NCI-H1930 (cell line): ENCODE measurements at regions not wholly inside any gene's neighbourhood (a gene's known extent, or its start where the extent isn't known, plus 50 kb on each side); places are given as distances from the start of the nearest gene placed in this dataset.
"Not testable (repeated sequence)": the region's sequence is repeated elsewhere in the genome, so short reads cannot be mapped to it uniquely, and the experiment has no call there.

ENCODE experiments used
- DNase-seq, 2 experiments: peaks; one replicate each; lab custom pipeline; 2025; lab: John Stamatoyannopoulos, UW

DNA sequence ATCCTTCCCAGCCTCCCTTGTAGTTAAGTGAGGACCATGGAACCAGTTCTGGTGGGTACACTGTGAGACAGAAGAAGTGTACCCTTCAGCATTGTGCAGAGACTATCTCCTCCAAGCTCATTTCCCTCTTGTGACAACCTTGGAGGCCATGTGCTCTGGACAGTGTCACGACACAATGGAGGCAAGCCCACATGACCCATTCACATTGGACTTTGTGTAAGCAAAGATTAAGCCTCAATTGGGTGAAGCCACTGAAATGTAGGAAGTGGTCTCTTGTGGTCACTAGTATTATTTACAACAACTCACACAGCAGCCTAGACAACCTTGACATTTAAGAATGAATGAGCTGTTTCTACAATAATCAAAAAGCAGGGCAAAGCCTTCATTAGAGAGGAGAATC, 124.2 kb downstream of the INHBA start:
- DNase-seq: no peak

GRCh38 chr7:41576166-41576565, 126.7 kb downstream of the INHBA start:
- no peak for DNase-seq

GRCh38 chr7:41574377-41574776, 128.5 kb downstream of the INHBA start:
- DNase-seq: no peak

DNA sequence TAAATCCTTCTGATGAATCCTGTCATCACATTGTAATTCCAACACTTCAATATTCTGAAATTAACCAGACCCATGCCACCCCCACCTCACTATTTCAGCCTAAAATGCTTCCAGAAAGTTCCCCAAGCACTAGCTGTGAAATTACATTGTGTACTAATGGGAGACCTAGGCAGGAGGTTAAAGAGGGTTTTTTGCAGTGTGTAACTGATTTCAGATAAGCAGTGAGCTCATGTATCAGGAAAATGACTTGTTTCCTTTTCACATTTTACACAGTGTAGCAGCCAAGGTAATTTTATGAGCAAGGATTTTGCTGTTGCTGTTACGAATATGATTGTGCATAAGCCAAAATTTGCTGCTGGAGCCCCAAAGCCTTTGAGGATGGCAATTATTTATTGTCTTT, 129.0 kb downstream of the INHBA start:
- no peak for DNase-seq

- DNase-seq: no peak
Measured at GRCh38 chr7:41573443-41573842, 129.4 kb downstream of the INHBA start.

DNA sequence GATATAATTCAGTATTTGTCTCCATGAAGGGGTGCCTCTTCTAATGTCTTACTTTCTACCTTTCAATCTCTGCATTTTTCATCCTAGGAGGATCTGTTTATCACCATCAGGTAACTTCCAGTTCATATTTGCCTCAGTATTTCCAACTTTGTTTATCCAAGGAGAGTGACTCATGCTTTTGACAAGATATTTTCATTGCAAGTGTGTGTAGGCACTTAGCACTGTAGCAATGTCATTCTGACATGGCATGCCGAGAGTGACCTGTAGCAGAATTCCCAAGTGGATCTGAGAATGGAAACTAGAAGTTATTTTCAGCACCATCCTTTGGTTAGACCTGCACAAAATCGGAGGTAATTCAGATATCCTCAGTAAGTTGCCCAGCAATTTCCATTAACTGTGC, 129.9 kb downstream of the INHBA start:
- no peak for DNase-seq

DNA sequence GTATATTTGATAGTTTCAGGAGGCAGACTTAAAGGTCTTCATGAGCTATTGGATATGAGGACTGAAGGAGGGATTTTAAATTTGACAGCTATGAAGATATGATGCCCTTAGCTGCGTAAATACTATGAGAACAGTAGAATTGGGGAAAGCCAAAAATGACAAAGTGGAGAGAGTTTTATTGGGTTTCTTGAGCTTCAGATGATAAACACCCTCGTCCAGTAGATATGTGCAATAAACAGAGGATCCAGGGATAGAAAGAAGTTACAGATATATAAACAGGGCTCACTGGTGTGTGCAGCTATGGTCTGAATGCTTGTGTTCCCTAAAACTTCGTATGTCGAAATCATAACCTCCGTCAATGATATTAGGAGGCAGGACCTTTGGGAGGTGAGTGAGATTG, 131.3 kb downstream of the INHBA start:
- DNase-seq: no peak

DNA sequence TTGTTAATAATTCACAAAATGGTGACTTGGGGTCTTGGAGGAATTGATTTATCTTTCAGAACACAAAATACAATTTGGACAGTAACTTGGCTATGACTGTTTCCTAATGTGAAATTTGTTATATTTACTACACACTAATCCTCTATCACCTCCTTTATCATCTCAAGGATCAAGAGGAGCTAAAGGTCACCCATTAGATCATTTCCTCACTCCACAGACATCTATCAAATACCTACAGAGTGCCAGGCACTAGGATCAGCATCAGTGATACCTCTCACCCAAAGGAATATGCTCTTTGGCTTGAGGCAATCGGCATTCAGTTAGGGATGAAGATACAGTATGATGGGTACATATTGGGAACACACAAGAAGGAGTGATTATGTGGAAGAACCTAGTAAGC, 132.1 kb downstream of the INHBA start:
- DNase-seq: no peak

- no peak for DNase-seq
Measured at GRCh38 chr7:41568135-41568534, 134.8 kb downstream of the INHBA start.

DNA sequence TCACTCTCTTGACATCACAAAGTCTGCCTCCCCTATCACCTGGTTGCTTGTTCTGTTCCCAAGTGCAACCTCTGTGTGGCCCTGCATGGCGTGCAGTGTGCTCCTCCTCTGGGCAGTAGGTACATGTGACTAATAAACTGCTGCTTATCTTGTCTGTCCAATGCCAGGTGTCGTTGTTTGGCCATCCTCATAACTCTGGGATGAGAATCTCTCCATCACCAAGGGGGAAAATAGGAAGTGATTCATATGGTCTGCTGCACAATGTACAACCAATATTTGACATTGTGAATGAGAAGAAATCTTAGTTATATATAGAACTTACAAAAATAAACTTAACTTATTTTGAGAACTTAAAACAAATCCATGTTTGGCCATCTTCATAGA, 135.2 kb downstream of the INHBA start:
- DNase-seq: no peak

- no peak for DNase-seq
Measured at GRCh38 chr7:41567031-41567730, 135.7 kb downstream of the INHBA start.

GRCh38 chr7:41566581-41566980, 136.3 kb downstream of the INHBA start:
- no peak for DNase-seq

DNA sequence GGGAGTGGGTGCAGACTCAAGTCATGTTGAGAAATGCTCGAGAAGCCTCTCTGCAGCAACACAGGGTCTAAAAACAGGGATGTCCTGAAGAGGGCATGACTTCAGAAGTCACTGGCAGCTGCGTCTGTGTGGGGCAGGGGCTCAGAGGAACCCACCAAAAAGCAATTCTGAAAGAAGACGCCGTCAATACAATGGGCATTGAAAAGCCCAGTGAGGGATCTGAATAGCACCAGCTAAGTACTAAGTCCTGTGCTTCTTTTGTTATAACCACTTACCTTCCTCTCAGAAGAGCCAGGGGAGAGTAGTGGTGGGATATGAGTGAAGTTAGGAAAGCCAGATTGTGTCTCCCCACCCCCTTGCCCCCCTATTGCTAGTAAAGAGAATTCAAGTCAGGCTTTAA, 137.2 kb downstream of the INHBA start:
- DNase-seq: no peak

- no peak for DNase-seq
Measured at GRCh38 chr7:41559426-41559825, 143.5 kb downstream of the INHBA start.

DNA sequence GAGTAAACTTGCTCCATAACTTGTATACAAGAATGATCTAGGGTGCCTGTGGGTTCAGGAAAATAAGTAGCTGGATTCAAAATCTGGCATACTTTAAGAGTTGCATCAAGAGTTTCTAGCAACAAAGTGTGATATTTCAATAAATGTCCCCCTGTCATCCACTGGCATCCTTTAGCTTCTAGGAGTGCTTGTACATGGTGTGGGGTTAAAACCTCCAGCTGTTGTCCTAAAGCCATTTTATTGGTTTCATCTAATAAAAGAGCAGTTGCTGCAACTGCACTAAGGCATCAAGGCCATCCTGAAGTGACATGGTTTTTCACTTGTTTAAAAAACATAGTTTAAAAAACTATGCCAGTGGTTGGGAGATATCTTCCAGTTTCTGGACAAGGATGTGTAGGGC, 148.4 kb downstream of the INHBA start:
- DNase-seq: no peak

DNA sequence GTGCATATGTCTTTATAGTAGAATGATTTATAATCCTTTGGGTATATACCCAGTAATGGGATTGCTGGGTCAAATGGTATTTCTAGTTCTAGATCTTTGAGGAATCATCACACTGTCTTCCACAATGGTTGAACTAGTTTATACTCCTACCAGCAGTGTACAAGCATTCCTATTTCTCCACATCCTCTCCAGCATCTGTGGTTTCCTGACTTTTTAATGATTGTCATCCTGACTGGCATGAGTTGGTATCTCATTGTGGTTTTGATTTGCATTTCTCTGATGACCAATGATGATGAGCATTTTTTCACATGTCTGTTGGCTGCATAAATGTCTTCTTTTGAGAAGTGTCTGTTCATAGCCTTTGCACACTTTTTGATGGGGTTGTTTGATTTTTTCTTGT, 152.8 kb downstream of the INHBA start:
- not testable (repeated sequence) for DNase-seq

DNA sequence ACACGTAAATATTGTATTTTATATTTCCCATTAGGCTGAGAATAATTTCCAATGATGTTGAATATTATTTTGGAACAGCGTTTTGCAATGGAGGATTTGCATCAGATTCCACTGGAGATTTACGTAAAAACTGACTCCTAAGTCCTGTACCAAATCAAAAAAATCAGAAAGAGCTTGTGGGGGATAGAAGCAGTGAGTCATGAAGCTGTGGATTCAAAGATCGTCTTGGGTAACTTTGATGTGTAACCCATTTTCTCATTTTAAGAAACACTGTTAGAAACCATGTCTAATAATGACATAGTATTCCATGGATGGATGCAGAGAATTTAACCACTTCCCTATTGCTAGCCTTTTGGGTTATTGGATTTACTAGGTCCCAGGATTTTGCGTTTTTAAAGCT, 158.6 kb downstream of the INHBA start:
- no peak for DNase-seq

GRCh38 chr7:41540601-41541000, 162.3 kb downstream of the INHBA start:
- DNase-seq: no peak

DNA sequence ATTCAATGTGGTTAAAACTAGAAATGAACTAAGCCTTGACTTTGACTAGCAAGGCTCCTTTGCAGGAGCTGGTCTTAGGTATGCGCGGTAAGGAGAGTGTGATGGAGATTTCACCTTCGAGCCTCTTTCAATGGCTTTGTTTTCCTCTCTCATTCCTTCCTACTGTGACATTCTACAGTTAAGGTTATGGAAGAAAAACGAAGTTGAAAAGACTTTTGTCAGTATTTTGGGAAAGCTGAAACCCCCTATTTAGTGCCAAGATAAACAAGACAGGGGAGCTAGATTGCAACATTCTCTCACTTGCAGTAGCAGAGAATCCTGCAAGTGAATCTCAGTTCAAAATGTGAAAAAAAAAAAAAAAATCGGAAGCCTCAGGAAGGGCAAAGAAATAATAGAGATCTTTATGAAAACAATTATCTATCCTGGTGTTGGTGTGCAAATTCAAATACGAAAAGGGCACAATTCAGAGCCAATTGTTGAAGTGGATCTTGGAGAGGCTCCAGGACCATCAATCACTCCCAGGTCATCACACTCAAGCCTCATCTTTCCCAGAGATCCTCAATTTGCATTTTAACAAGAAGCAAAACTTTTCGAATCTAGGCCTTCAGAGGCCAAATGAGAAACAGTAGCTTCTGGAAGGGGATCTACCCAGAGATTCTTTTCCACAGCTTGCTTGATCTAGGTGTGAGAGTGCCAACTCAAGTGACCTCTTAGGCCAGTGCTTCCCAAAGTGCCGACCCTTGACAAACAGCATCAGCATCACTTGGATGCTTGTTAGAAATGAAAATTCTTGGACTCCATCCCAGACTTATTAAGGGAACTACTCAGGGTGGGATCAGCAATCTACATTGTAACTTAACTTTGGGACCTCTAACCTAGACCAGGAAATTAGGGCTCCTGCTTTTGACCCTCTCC, 163.8 kb downstream of the INHBA start:
- DNase-seq: no peak

DNA sequence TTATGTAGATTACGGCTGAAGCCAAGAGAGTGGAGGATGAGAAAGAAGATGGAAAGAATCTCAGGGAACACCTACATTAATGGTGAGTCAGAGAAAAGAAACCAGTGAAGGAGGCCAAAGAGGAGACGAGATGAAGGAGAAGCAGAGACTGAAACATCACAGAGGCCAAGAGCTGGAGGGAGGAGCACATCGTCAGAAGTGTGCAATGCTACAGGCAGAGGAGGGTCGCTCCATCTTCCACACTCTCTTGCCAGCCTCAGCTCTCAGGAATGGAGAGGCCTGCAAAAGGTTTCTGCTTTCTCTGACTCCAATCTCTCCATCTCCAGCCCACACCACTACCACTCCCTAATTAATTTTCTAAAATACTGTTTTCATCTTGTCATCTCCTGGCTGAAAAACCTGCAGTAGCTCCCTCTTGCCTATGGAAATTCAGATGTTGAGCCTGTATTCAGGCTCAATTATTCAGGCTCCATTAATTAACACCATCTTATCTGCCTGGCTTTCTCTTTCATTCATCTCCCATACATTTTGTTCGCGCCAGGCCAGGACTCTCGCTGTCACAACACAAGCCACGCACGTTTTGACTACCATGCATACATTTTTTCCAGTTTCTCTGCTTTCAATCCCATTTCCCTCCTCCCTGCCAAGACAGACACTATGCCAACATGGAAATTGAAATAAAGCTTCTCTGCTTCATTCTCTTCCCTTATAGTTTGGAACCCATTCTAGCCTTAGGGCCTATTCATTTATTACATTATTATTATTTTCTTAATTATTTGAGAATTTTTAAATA, 165.8 kb downstream of the INHBA start:
- no peak for DNase-seq

GRCh38 chr7:41536122-41536872, 166.6 kb downstream of the INHBA start:
- DNase-seq: no peak

- DNase-seq: no peak
Measured at GRCh38 chr7:41529831-41530230, 173.1 kb downstream of the INHBA start.
